Breast epithelium (tissue), 4 donors: ENCODE measurements at regions not wholly inside any gene's neighbourhood (a gene's known extent, or its start where the extent isn't known, plus 50 kb on each side); places are given as distances from the start of the nearest gene placed in this dataset.
"Not testable (repeated sequence)": the region's sequence is repeated elsewhere in the genome, so short reads cannot be mapped to it uniquely, and the experiment has no call there.

Source experiments
- DNase-seq, 2 donors: peaks; one replicate each; pipeline ENCODE4 v3.0.0-alpha.2; 2019; ENCODE audit warnings: low spot score in 2 of 2
- H3K27ac ChIP-seq, 2 donors: fragments of 200-600 bp; sonication (generic) in 1 of 2; one replicate each; pipeline ENCODE4 v1.5.1; 2016 to 2019; ENCODE audit warnings: mild to moderate bottlenecking in 1 of 2
- H3K27me3 ChIP-seq, 2 donors: fragments of 200-600 bp; sonication (generic) in 1 of 2; one replicate each; pipeline versions ENCODE4 v1.5.1 to v1.6.0; 2017 to 2019; ENCODE audit warnings: control low read depth in 1 of 2, mild to moderate bottlenecking in 1 of 2
- H3K36me3 ChIP-seq: fragments of 200-600 bp; one replicate; pipeline ENCODE4 v1.5.1; 2019
- H3K4me1 ChIP-seq, 2 donors: fragments of 200-600 bp; sonication (generic); one replicate each; pipeline ENCODE4 v1.5.1; 2016 to 2019; ENCODE audit warnings: control low read depth in 1 of 2
- H3K4me3 ChIP-seq, 3 donors: fragments of 200-600 bp; sonication (generic); 1 replicate in 2 of 3; 2 replicates in 1 of 3; pipeline ENCODE4 v1.5.1; 2016 to 2019; ENCODE audit warnings: mild to moderate bottlenecking in 3 of 3, moderate library complexity in 2 of 3
- H3K9me3 ChIP-seq, 2 donors: fragments of 200-600 bp; sonication (generic) in 1 of 2; one replicate each; pipeline ENCODE4 v1.5.1; 2016 to 2019; ENCODE audit warnings: control low read depth in 1 of 2
- CTCF ChIP-seq, 3 donors: fragments of 450-650 bp; IDR thresholded peaks; one replicate each; pipeline ENCODE4 v1.5.1; 2016 to 2017; ENCODE audit warnings: antibody characterized with exemption in 3 of 3, mild to moderate bottlenecking in 3 of 3, moderate library complexity in 3 of 3
- POLR2A ChIP-seq: fragments of 450-650 bp; IDR thresholded peaks from one replicate; pipeline ENCODE4 v1.6.1; 2016; ENCODE audit warnings: antibody characterized with exemption, mild to moderate bottlenecking, moderate library complexity
- POLR2AphosphoS5 ChIP-seq, 3 donors: sonication (generic); formaldehyde crosslinking; IDR thresholded peaks; one replicate each; pipeline ENCODE4 v1.6.1; 2017; ENCODE audit warnings: antibody characterized with exemption in 3 of 3
- intact Hi-C: fragments of 100-400 bp; cut with DNase I; formaldehyde crosslinking; loops from one replicate; pipeline ENCODE4 v1.15.1; 2023; ENCODE audit warnings: low total_unique reads

GRCh38 chr3:16069149-16069922, 105.1 kb upstream of the GALNT15 start:
- no peak for TF ChIP-seq CTCF (IDR thresholded peaks at IDR 0.05)
- no peak for TF ChIP-seq POLR2A
- TF ChIP-seq POLR2AphosphoS5 (IDR thresholded peaks at IDR 0.05) = no peak
- no peak for DNase-seq
- Histone ChIP-seq H3K36me3 (no peaks in the 10 kb centered on the region), H3K4me1 (peaks cover 0 to 5% of the 10 kb centered on the region in 2 donors), H3K9me3 (no peaks in the 10 kb centered on the region), H3K27ac (peak overlapping the region; percentile 33 to 46), H3K4me3 (no peak overlapping the region), H3K27me3 (no peaks in the 10 kb centered on the region)
- intact Hi-C loops = no loop called here

- H3K27ac ChIP-seq = no peak overlapping the region
- DNase-seq = no peak
- H3K4me1 ChIP-seq = peaks cover 0 to 5% of the 10 kb centered on the region in 2 donors
- intact Hi-C loops = no loop called here
- H3K36me3 ChIP-seq = no peaks in the 10 kb centered on the region
- H3K9me3 ChIP-seq = no peaks in the 10 kb centered on the region
- no peak overlapping the region for H3K4me3 ChIP-seq
- TF ChIP-seq POLR2AphosphoS5 (IDR thresholded peaks at IDR 0.05) (no peak), CTCF (IDR thresholded peaks at IDR 0.05) (no peak), POLR2A (no peak)
- no peaks in the 10 kb centered on the region for H3K27me3 ChIP-seq
Measured at GRCh38 chr3:16070707-16071106, 103.8 kb upstream of the GALNT15 start.

GRCh38 chr3:16071206-16071605, 103.3 kb upstream of the GALNT15 start:
- no peaks in the 10 kb centered on the region for H3K36me3 ChIP-seq
- intact Hi-C loops = no loop called here
- peaks cover 0 to 5% of the 10 kb centered on the region in 2 donors for H3K4me1 ChIP-seq
- no peak overlapping the region for H3K4me3 ChIP-seq
- no peaks in the 10 kb centered on the region for H3K27me3 ChIP-seq
- no peak overlapping the region for H3K27ac ChIP-seq
- no peaks in the 10 kb centered on the region for H3K9me3 ChIP-seq
- TF ChIP-seq POLR2A = no peak
- no peak for TF ChIP-seq CTCF (IDR thresholded peaks at IDR 0.05)
- TF ChIP-seq POLR2AphosphoS5 (IDR thresholded peaks at IDR 0.05) = no peak
- no peak for DNase-seq

GRCh38 chr3:16072420-16073110, 101.9 kb upstream of the GALNT15 start:
- Histone ChIP-seq H3K27ac (no peak overlapping the region), H3K36me3 (no peaks in the 10 kb centered on the region), H3K4me1 (peaks cover 0 to 5% of the 10 kb centered on the region in 2 donors), H3K27me3 (no peaks in the 10 kb centered on the region), H3K9me3 (no peaks in the 10 kb centered on the region), H3K4me3 (no peak overlapping the region)
- TF ChIP-seq CTCF (IDR thresholded peaks at IDR 0.05) (no peak), POLR2AphosphoS5 (IDR thresholded peaks at IDR 0.05) (no peak), POLR2A (no peak)
- no peak for DNase-seq
- intact Hi-C loops = no loop called here

GRCh38 chr3:16073203-16073602, 101.3 kb upstream of the GALNT15 start:
- intact Hi-C loops = no loop called here
- no peaks in the 10 kb centered on the region for H3K27me3 ChIP-seq
- no peaks in the 10 kb centered on the region for H3K9me3 ChIP-seq
- DNase-seq = no peak
- H3K27ac ChIP-seq = no peak overlapping the region
- H3K4me1 ChIP-seq = peaks cover 0 to 5% of the 10 kb centered on the region in 2 donors
- TF ChIP-seq POLR2A = no peak
- no peak for TF ChIP-seq CTCF (IDR thresholded peaks at IDR 0.05)
- no peak for TF ChIP-seq POLR2AphosphoS5 (IDR thresholded peaks at IDR 0.05)
- no peaks in the 10 kb centered on the region for H3K36me3 ChIP-seq
- no peak overlapping the region for H3K4me3 ChIP-seq

GRCh38 chr3:16073990-16074671, 100.3 kb upstream of the GALNT15 start:
- H3K4me1 ChIP-seq, H3K4me3 ChIP-seq, H3K9me3 ChIP-seq, H3K27ac ChIP-seq, H3K36me3 ChIP-seq, H3K27me3 ChIP-seq, DNase-seq, intact Hi-C loops: not testable (repeated sequence)
